ENCODE measurements at regions not wholly inside any gene's neighbourhood (a gene's known extent, or its start where the extent isn't known, plus 50 kb on each side); places are given as distances from the start of the nearest gene placed in this dataset.
"Not testable (repeated sequence)": the region's sequence is repeated elsewhere in the genome, so short reads cannot be mapped to it uniquely, and the experiment has no call there.

DNA sequence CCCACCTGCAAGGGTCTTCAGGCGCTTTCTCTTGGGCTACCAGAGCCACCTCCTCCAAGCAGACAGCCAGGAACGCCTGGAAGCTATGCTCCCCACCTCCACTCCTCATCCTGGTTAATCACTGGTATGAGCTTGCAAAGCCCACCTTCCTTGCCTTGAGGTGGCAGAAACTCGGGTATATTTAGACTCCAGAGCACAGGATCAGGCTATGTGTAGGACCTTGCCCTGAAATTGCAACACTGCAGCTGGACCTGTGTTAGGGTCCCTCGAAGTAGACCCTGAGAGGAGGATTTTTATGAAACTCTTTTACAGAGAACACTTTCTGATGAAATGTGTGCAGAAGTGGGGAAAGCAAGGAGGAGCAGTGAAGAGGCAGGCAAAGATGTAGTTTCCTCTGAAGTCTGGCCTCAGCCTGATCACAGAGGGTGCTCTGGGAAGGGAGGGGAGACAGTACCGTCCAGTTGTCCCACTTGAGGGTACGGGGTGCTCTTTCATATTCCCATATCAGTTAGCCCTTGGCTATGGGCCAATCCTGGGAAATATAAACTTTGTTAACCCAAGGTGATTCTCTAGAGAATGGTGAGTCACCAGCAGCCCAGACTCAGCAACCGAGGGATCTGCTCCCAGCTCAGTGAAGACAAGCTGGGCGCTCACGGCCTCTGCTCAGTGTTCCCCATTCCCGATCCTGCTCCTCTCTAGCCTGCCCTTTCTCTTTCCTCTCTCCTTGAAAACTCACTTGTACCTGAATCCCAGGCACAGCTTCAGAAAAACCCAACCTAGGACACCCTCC lies 157.9 kb downstream of the UQCRFS1 start:
- no peak for DNase-seq (ENCODE audit: low read depth)

DNA sequence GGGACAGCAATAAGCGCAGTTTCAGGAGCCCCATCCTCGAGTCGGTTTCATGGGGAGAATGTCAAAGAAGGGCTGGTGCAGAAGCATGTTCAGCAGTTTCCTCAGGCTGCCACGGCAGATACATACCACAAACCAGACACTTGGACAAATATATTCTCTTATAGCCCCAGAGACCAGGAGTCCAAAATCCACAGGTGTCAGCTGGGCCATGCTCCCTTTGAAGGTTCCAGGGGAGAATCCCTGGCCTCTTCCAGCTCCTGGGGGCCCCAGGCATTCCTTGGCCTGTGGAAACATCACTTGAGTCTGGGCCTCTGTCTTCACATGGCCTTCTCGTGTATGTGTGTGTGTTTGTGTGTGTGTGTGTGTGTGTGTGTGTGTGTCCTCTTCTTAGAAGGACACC lies 164.1 kb downstream of the UQCRFS1 start:
- no peak for DNase-seq (ENCODE audit: low read depth)

DNA sequence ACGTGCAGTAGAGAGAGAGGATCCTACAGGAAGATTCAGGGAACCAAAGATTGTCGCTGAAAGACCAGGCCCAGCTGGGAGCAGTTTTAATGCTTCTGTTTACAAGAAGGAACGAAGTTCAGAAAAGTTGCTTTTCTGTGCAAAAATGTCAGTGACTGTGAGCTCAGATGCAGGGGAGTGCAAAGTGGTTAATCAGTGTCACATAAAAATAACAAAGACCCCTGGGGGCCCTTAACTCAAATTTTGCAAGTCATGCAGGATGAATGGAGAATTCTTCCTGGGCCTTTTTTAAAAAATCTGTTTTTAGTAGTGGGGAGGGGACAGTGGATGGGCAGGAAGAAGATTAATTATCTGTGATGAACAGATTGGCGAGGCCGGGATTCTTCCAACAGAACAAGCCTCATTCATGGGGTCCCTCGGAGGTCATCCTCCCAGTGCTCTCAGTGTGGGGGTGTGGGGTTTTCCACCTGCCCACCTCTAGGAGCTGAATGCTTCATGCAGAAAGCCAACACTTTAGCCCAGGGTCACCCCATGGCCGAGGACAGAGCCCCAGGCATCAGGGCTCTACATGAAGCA lies 167.2 kb downstream of the UQCRFS1 start:
- DNase-seq (ENCODE audit: low read depth): no peak

DNA sequence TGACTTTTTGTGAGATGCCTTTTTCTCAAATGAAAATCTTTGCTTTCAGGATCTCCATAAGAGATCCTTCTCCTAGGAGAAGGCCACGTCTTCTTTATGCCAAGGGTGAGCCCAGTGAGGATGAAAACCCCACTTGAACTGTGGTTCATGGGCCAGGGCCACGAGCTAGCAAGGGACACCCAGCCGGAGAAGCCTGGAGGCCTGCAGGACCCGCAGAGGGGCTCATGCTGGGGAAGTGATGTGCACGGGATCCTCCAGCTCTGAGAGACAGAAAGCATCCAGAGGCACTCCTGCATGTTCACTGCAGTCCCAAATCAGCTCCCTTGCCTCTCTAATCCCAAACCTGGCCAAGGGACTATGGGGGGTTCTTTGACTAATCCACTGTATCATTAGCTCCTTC lies 168.9 kb downstream of the UQCRFS1 start:
- no peak for DNase-seq (ENCODE audit: low read depth)

DNA sequence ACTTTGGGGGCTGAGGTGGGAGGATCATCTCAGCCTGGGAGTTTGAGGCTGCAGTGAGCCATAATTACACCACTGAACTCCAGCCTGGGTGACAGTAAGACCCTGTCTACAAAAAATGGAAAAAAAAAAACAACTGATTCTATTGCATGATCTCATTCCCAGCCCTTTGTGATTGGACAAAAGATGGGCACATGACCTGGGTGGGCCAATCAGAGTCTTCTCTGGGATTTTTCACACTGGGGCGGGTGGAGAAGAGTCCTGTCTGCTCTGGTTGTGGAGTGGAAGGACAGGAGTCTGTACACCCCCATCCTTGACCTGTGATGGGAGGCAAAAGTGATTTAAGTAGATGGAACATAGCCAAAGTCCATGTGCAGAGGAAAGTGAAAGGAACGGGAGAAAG lies 170.5 kb downstream of the UQCRFS1 start:
- no peak for DNase-seq (ENCODE audit: low read depth)

DNA sequence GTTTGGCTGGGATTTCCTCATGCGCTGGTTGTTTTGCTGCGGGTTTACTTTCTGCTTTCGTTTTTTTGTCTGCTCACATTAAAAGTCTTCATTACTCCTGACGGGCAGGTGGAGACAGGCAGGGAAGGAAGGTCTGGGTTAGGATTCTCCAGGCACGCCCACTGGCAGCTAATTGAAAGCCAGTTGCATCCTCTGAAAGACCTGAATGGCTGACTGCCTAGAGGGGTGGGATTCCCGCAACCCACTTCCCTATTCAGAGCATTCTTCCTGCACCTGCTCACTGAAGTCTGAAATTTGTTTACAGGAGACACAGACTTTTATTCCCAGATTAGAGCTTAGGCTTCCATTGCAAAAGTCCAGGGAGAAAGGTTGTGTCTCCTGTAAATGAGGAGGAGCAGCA lies 172.0 kb downstream of the UQCRFS1 start:
- no peak for DNase-seq (ENCODE audit: low read depth)

DNA sequence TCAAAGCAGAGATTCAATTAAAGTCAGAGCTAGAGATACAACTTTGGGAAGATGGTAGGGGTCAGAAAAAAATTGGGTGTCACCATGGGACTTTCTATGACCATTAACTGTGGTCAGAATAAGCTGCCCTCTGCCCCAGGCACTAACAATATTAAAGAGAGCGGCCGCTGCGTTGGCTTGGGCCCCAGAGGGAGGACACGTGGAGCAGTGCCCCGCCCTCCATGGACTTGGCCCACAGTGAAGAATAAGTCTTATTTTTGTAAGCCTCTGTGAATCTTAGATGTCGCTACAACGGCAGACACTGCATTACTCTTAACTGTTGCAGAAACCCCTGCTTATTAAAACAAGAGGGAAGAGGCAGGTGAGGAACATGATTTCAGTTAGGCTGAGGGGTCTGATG lies 172.7 kb downstream of the UQCRFS1 start:
- DNase-seq (ENCODE audit: low read depth): no peak

DNA sequence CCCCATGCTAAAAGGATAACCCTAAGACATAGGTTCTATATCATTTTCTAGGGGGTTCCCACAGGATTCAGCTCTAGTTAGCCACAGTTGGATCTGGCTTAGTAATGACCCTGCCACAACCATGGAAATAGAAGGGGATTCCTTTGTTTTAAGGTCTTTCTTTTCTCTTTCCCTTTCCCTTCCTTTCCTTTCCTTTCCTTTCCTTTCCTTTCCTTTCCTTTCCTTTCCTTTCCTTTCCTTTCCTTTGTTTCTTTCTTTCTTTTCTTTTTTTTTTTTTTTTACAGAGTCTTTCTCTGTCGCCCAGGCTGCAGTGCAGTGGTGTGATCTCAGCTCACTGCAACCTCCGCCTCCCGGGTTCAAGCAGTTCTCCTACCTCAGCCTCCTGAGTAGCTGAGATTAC lies 173.9 kb downstream of the UQCRFS1 start:
- not testable (repeated sequence) for DNase-seq (ENCODE audit: low read depth)

DNA sequence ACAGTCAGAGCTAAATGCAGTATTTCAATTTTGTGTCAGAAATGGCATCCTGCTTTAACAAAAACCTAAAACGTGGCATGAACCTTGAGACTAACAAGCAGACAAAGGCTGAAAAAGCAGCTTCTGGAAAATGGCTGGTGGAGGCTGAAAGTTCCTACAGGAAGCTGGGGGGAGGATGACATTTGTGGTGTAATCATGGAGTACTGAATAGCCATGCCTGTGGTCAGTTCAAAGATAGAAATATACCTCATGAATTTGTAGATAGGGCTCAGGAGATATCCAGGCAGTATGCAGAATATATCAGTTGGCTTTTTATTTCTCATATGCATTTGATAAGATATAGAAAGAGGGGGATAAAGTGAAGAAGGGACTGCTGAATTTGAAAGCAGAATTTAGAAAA lies 181.7 kb downstream of the UQCRFS1 start:
- DNase-seq (ENCODE audit: low read depth): no peak

DNA sequence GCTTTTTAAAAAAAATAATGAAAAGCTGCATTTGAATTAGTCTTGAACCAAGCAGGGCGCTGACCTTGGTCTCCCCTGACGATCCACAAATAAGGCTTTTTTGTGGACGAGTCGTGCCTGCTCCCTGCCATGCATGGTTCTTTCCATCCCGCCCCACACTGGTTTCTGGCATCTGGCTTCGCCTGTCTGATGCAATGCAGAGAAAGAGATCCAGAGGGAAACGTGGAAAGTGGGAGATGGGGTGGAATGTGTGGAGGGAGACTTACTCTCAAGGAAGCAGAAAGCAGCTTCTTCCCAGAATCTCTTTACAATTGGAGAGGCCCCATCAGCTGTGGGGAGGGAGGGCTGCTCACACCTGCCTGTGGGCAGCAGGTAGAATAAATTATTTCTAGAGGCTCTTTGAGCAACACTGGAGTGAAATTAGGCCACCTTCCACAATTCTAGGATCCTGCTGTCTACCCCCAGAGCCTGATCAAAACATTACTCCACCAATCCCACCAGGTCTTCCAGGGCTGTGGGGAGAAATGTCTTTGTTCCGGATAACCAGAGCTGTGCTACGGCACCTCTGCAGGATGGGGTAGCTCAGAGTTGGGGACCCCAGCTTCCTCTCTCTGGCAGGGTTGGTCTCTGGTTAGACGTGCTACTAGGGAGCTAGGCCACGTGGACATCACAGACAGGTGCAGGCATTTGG lies 183.5 kb downstream of the UQCRFS1 start:
- DNase-seq (ENCODE audit: low read depth): no peak

DNA sequence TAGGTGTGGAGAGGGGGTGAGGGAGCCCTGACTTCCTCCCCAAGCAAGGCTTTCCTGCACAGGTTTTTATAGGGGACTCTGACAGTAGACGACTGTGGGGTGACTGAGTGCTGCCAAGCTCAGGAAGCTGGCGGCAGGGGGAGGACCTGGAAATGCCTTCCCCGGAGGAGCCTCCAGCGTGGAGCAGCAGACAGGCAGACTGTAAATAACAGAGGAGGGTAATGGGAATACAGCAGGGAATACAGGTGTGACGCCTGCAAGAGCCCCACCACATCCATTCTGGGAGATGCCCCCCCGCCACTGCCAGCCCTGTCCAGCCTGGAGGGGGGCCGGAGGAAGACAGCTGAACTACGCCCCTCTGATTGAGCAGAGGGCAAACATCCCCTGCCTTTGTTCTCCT lies 190.4 kb downstream of the UQCRFS1 start:
- no peak for DNase-seq (ENCODE audit: low read depth)

DNA sequence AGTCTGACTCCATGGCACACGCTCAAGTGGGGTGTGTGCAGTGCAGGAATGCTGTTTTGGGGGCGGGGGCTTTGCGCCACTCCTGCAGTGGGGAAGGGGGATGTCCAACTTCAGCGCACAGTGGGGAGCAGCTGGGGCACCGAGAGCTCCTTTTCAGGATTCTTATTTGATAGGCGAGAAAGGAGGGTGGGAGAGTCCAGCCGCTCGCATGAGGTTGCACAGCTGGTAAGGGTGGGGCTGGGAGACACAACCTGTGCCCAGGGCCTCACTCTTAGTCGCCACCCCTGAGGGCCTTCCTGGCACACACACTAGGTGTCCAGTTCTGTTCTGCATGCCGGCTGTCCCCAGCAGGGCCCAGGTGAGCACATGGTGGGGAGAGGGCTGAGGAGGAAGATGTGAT lies 190.8 kb downstream of the UQCRFS1 start:
- DNase-seq (ENCODE audit: low read depth): no peak

DNA sequence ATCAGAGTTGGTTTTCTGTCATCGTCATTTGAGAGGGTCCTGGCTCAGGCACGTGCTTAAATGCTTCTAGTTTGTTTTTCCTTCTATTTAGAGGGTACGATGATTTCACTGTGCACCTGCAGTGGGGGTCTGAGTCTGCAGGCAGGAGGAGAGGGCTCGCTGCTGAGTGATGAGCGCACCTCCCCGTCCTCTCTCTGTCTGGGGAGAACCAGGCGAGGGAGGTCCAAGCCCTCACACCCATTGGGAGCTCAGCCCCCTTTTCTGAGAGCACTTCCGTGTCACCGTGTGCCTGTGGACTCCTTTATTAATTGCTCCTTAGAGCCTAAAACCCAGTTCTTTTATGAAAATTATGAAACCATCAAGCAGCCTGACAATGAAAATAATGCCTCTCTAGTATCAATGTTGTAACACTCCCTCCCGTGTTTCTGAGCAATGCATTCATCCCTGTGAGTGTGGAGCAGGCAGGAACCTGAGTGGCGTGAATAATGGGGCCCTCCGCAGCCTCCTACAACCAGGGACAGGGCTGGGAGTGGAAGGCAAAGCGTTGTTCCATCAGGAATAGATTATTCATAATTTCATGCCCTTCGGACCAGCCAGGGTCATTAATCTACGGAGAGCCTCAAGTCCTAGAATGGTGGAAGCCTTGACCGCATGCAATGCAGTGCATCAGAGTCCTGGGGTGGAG lies 191.6 kb downstream of the UQCRFS1 start:
- DNase-seq (ENCODE audit: low read depth): no peak

DNA sequence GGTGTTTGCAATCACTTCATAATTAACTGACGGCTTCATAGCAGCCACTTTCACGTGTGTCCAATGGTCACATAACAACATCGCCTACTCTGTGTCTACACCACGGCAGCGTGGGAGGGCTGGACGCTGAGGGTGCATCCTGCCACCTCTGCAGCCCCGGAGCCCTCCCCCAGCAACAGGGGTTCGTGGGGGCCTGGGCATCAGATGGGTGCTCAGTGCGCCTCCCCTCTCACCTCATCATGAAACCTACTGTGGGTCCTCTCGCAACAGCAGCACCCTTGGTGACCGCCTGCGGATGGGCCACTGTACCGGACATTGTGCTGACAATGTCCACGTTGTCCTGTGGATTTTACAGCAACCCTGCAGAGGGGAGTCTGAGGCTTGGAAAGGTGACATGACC lies 193.5 kb downstream of the UQCRFS1 start:
- DNase-seq (ENCODE audit: low read depth): no peak

DNA sequence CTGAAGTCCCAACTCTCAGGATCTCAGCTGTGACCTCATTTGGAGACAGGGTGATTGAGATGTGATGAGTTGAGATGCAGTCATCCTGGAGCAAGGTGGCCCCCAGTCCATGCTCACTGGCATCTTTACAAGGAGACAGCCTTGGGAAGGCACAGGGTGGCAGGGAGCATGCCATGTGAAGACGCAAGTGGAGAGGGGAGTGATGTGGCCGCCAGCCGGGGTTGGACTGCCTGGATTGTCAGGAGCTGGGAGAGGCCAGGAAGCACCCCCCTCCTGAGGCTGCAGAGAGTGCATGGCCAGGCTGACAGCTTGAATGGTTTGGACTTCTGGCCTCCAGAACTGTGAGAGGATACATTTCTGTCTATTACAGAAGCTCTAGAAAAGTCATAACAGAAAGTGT lies 194.4 kb downstream of the UQCRFS1 start:
- no peak for DNase-seq (ENCODE audit: low read depth)

DNA sequence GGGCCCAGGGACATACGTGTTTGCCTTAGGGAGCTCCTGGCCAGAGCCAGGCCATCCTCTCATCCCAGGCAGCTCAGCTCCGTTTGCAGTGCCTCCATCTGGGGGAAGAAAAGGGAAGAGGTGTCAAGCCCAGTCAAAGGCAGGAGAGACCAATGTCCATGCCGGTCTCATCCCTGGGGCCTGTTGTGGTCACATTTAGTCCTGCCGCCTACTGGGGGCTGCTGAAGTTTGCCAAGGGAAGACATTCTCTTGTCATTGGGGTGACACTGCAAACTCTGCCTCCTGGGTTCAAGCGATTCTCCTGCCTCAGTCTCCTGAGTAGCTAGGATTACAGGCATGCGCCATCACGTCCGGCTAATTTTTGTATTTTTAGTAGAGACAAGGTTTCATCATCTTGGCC lies 195.2 kb downstream of the UQCRFS1 start:
- DNase-seq (ENCODE audit: low read depth): no peak

DNA sequence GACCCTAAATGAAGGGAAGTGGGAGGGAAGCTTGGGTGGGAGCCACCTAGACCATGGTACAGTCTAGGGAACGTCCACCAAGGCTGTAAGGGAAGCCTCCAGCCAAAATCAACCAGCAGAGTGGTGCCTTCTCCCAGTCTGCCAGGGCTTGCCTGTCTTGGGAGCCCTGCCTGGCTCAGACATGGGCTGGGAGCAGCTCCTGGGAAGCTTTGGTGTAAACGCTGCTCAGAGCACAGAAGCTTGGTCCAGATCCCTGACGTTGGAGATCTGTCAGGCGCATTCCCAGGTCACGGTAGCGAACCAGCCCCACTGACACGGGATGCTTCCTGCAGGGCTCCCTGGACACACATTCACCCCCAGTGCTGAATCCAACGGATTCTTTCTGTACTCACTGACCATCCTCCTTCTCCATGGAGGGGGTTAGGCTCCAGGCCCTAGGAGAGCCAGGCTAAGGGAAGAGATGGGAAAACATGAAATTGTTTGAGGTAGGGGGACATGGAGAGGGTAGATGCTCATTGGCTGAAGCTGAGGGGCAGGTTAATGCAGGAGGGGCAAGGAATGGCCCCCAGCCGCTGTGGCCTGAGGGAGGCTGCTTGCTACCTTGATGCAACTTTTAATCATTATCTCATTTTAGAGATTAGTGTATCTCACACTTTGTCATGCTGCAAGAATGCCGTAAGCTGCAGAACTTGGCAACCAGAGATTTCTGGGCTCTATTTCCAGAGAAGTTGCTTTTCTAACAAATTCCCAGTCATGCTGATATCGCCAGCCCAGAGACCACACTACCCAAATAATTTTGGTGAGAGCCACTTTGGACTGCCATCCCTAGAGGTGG lies 195.8 kb downstream of the UQCRFS1 start:
- DNase-seq (ENCODE audit: low read depth): no peak

DNA sequence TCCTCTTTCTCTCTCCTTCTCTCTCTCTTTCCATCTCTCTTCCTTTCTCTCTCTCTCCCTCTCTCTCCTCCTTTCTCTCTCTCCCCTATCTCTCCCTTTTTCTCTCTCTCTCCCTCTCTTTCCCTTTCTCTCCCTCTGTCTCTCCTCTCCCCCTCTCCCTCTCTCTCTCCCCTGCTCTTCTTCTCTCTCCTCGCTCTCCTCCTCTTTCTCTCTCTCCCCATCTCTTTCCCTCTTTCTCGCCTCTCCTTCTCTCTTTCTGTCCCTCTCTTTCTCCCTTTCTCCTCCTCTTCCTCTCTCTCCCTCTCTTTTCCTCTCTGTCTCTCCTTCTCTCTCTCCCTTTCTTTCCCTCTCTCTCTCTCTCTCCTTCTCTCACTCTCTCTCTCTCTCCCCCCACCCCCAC lies 196.6 kb downstream of the UQCRFS1 start:
- DNase-seq (ENCODE audit: low read depth): no peak

DNA sequence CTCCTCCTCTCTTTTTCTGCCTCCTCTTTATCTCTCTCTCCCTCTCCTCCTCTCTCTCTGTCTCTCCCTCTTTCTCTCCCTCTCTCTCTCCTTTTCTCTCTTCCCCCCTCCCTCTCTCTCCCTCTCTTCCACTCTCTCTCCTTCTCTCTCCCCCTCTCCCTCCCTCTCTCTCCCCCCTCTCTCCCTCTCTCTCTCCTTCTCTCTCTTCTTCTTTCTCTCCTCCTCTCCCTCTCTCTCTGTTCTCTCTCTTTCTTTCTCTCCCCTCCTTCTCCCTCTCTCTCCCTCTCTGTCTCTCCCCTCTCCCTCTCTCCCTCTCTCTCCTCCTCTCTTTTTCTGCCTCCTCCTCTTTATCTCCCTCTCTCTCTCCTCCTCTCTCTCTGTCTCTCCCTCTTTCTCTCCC lies 197.4 kb downstream of the UQCRFS1 start:
- no peak for DNase-seq (ENCODE audit: low read depth)

DNA sequence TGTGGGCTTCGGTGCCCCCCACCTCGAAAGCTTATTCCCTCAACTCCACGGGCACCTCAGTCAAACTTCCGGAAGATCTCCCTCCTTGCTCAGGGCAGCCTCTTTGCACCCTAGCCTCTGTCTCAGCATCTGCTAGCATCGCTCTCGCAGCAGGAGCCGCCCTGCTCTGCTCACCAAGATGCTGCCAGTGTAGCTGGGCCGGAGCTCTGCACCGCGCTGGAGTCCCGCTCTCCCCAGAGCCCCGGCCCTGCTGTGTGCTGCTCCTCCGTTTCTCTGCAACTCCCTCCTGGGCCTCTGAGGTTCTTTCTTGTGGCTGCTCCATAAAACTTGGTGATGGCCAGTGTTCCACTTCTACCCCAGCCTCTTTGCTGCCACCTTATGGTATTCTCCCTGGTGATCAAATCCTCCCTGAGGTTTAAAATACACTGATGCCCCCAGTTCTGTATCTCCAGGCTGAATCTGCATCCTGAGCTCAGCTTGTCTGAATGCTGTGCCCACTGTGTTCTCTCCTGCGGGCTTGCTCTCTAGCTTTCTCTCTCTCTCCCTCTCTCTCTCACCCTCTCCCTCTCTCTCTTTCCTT lies 198.0 kb downstream of the UQCRFS1 start:
- DNase-seq (ENCODE audit: low read depth): no peak

DNA sequence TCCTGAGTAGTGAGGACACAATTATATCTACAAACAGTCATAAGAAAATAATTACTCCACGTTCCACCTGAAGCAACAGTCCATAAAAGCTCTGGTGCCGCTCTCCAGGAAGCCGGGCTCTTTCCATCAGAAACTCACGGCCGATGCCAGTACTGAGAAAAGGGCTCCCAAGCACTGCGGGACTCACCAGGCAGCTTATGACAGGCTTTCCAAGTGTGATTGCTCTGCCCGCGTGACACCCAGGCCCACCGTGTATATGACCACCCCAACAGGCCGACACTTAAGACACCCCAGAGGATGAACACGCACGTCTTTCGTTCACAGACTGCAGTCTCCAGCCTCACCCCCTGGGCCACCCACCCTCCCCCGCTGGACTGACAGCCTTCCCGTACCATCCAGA lies 199.0 kb downstream of the UQCRFS1 start:
- no peak for DNase-seq (ENCODE audit: low read depth)

DNA sequence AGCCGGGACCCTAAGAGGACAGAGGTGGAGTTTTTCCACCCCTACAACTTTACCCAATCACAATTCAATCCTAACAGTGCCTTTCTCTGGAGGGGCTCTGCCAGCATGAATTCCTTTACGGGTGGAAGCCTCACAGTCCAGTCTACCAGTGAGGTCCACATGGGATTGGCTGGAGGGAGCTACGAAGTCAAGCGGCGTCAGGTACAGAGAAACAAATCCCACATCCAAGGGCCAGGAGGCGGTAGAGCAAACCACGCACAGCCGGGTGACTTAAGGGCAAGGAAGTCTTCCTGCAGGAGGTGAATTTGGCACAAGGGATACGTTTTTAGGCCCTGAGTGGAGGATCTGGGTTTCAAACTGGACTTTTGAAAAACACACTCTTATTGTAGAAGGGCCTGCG lies 199.6 kb downstream of the UQCRFS1 start:
- DNase-seq (ENCODE audit: low read depth): no peak
